Neuronal stem cell (in vitro differentiated cells): ENCODE measurements at regions not wholly inside any gene's neighbourhood (a gene's known extent, or its start where the extent isn't known, plus 50 kb on each side); places are given as distances from the start of the nearest gene placed in this dataset.
A peak's percentile ranks its signal among the peaks of the same experiment; 100 is the strongest.

Experiments
- DNase-seq: peaks from one replicate; pipeline ENCODE4 v3.0.0-alpha.2; 2013; ENCODE audit warnings: low spot score
- H2AFZ ChIP-seq: one replicate; pipeline ENCODE4 v1.6.1; 2013; ENCODE audit warnings: mild to moderate bottlenecking, low read length, inconsistent platforms
- H2AK5ac ChIP-seq: 2 replicates; pipeline ENCODE4 v1.6.1; 2013; ENCODE audit warnings: low read depth, mild to moderate bottlenecking, inconsistent platforms, low read length, moderate library complexity, mixed read lengths
- H2BK120ac ChIP-seq: 2 replicates; pipeline ENCODE4 v1.6.1; 2013; ENCODE audit warnings: low read depth, mild to moderate bottlenecking, inconsistent platforms, low read length, moderate library complexity, mixed read lengths
- H2BK12ac ChIP-seq: one replicate; pipeline ENCODE4 v1.6.1; 2013; ENCODE audit warnings: low read length, inconsistent platforms
- H2BK15ac ChIP-seq: 2 replicates; pipeline ENCODE4 v1.6.1; 2013; ENCODE audit warnings: mild to moderate bottlenecking, low read length, inconsistent platforms, mixed read lengths
- H2BK5ac ChIP-seq: one replicate; pipeline ENCODE4 v1.6.1; 2013; ENCODE audit warnings: inconsistent platforms, mild to moderate bottlenecking, low read length, moderate library complexity
- H3K14ac ChIP-seq: one replicate; pipeline ENCODE4 v1.6.1; 2013; ENCODE audit warnings: low read length, inconsistent platforms
- H3K18ac ChIP-seq: 2 replicates; pipeline ENCODE4 v1.6.1; 2013; ENCODE audit warnings: low read length, inconsistent platforms
- H3K23ac ChIP-seq: 2 replicates; pipeline ENCODE4 v1.6.1; 2013; ENCODE audit warnings: low read depth, mild to moderate bottlenecking, mixed read lengths, low read length, inconsistent platforms; ENCODE audit not compliant: poor library complexity
- H3K27ac ChIP-seq: replicated peaks from 3 replicates; pipeline ENCODE4 v1.5.1; 2013; ENCODE audit warnings: low read length, inconsistent platforms
- H3K27me3 ChIP-seq, 3 experiments: 2 replicates each; pipeline ENCODE4 v1.6.1; 2013; ENCODE audit warnings: low read length in 3 of 3, mild to moderate bottlenecking in 2 of 3, inconsistent platforms in 1 of 3, low read depth in 1 of 3, mixed read lengths in 1 of 3, moderate library complexity in 1 of 3; ENCODE audit not compliant: control insufficient read depth in 3 of 3, insufficient read depth in 3 of 3
- H3K36me3 ChIP-seq, 2 donors: replicated peaks in 1 of 2; 2 replicates each; pipeline ENCODE4 v1.6.1; 2013; ENCODE audit warnings: low read length in 2 of 2; ENCODE audit not compliant: control insufficient read depth in 2 of 2, insufficient read depth in 2 of 2
- H3K4ac ChIP-seq: 2 replicates; pipeline ENCODE4 v1.6.1; 2013; ENCODE audit warnings: inconsistent platforms, mild to moderate bottlenecking, low read length, moderate library complexity
- H3K4me1 ChIP-seq, 2 donors: 1 replicate in 1 of 2; 2 replicates in 1 of 2; pipeline ENCODE4 v1.6.1; 2013; ENCODE audit warnings: low read length in 2 of 2, low read depth in 1 of 2; ENCODE audit not compliant: control insufficient read depth in 2 of 2, insufficient read depth in 1 of 2
- H3K4me2 ChIP-seq: one replicate; pipeline ENCODE4 v1.6.1; 2013; ENCODE audit warnings: mild to moderate bottlenecking, low read length, inconsistent platforms; ENCODE audit not compliant: insufficient read depth, poor library complexity, severe bottlenecking
- H3K4me3 ChIP-seq, 2 donors: 2 replicates each; pipeline ENCODE4 v1.5.1; 2013; ENCODE audit warnings: low read length in 2 of 2, mild to moderate bottlenecking in 2 of 2, inconsistent platforms in 1 of 2, moderate library complexity in 1 of 2
- H3K79me1 ChIP-seq: one replicate; pipeline ENCODE4 v1.6.1; 2013; ENCODE audit warnings: low read depth, mild to moderate bottlenecking, inconsistent platforms, low read length, moderate library complexity
- H3K9ac ChIP-seq: one replicate; pipeline ENCODE4 v1.6.1; 2013; ENCODE audit warnings: mild to moderate bottlenecking, low read depth, low read length, inconsistent platforms; ENCODE audit not compliant: poor library complexity
- H3K9me3 ChIP-seq, 2 donors: replicated peaks in 1 of 2; 2 replicates each; pipeline versions ENCODE3 to v1.6.1; 2013; ENCODE audit warnings: low read length in 2 of 2, mild to moderate bottlenecking in 2 of 2, inconsistent platforms in 1 of 2, low read depth in 1 of 2, mixed read lengths in 1 of 2, moderate library complexity in 1 of 2; ENCODE audit not compliant: control insufficient read depth in 2 of 2, insufficient read depth in 1 of 2
- H4K8ac ChIP-seq: one replicate; pipeline ENCODE4 v1.6.1; 2013; ENCODE audit warnings: low read depth, mild to moderate bottlenecking, inconsistent platforms, low read length, moderate library complexity
- H4K91ac ChIP-seq: one replicate; pipeline ENCODE4 v1.6.1; 2013; ENCODE audit warnings: low read length, low read depth, mild to moderate bottlenecking, inconsistent platforms; ENCODE audit not compliant: poor library complexity
- WGBS, 2 donors: extraction: QIAGEN DNeasy Blood & Tissue Kit; methylation state at CpG; one replicate each; pipeline ENCODE4 v1.1.7; 2013; ENCODE audit warnings: missing lambda C conversion rate in 2 of 2, mixed read lengths in 1 of 2; ENCODE audit not compliant: insufficient read length in 2 of 2, insufficient replicate concordance in 1 of 2; ENCODE audit errors: extremely low coverage in 2 of 2; 5-methylcytosine and 5-hydroxymethylcytosine counted together

DNA sequence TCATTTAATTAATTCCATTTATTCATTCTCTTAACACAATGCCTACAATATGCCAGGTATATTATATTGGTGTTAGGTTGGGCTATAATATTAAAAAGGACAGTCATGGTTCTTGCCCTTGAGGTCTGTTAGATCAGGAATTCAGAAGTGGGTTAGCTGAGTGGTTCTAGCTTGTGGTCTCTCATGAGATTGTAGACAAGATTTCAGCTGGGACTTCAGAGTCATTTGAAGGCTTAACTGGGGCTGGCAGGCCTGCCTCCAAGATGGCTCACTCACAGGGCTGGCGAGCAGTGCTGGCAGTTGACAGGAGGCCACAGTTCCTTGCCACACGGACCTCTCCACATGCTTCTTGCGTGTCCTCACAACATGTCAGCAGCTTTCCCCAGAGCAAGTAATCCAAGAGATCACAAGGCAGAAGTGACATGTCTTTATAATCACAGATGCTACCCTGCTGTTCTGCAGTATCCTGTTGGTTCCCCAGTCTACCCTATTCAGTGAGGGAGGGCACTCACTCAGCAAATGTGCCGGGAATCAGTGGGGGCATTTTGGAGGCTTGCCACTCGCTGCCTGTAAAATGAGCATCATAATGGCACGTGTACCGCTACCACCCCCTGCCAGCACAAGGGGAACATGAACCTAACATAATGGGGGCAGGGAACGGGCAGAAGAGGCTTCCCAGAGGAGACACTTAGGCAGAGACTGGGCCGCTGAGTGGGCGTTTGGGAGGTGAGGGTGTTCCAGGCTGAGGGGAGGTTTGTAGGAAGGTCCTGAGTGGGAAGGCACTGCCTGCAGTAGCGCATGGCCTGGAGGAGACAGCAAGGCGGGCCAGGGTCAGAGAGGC, 70.0 kb downstream of the EXOSC2 start:
- no peak overlapping the region for H3K27ac ChIP-seq
- no peak overlapping the region for H2BK120ac ChIP-seq

DNA sequence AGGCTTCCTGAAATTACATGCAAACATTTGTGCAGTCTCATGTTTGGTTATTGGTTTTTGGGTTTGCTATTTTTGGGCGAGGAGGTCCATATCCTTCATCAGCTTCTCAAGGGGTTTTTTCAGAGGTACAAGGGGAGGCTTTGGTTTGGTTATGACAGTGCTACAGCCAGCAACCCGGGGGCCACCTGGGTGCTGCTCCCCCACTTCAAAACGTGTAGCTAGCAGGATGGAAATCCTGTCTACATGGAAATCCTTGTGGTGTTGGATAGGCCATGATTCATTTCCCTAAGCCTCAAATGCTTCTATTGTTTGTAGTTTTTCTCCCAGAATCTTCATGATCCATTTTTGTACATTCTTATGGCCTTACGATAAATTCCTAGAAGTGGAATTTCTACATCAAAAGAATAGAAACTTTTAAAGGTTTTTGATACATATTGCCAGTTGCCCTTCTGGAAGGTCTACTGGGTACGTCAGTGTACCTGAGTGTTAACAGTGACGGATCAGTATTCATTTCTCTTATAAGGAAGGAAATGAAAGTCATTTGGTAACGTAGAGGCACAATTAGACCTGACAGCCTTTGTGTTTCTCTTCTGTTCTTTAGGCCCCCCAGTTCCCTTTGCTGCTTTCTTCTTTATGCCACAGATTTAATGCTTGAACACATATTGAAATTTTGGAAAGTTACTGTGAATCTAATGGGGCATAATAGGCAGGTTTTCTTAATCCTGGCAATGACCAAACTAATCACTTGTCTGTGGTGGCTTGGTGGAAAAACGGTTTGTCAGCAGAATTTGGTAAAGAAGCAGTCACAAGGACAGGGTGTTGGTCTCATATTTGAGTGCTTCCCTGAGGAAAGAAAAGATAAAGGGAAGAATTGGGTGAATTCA, 69.7 kb upstream of the ABL1 start:
- Histone ChIP-seq H3K27ac (no peak overlapping the region), H2AFZ (no peak overlapping the region), H3K4me3 (no peak overlapping the region), H2BK120ac (no peak overlapping the region), H3K36me3 (no peaks in the 10 kb centered on the region), H3K9me3 (peaks cover 0 to 1% of the 10 kb centered on the region in 2 donors), H2AK5ac (no peak overlapping the region), H4K8ac (no peak overlapping the region), H3K4me2 (no peak overlapping the region), H3K23ac (no peak overlapping the region), H2BK15ac (no peak overlapping the region), H3K18ac (no peak overlapping the region), H3K4me1 (peaks cover 13 to 28% of the 10 kb centered on the region in 2 donors), H3K14ac (no peak overlapping the region), H2BK12ac (no peak overlapping the region), H2BK5ac (no peak overlapping the region), H3K9ac (peak overlapping the region; percentile 24), H3K27me3 (no peaks in the 10 kb centered on the region), H3K79me1 (peaks cover 2% of the 10 kb centered on the region), H3K4ac (no peak overlapping the region), H4K91ac (no peak overlapping the region)
- DNase-seq = no peak
- no CpG with 5 or more reads among the region's 8 CpGs for WGBS, 2 donors

More for the DNA sequence above, 70.0 kb downstream of the EXOSC2 start:
- no peak overlapping the region for H2AK5ac ChIP-seq
- DNase-seq = no peak
- no peak overlapping the region for H3K4me2 ChIP-seq
- H2BK12ac ChIP-seq = no peak overlapping the region
- H3K79me1 ChIP-seq = peaks cover 2% of the 10 kb centered on the region
- H3K18ac ChIP-seq = peak overlapping the region; percentile 57
- peak overlapping the region; percentile 94 for H3K23ac ChIP-seq
- no peak overlapping the region for H3K4ac ChIP-seq
- H3K4me3 ChIP-seq = no peak overlapping the region
- H3K9me3 ChIP-seq = peaks cover 0 to 1% of the 10 kb centered on the region in 2 donors
- H2BK15ac ChIP-seq = no peak overlapping the region
- no peaks in the 10 kb centered on the region for H3K36me3 ChIP-seq
- peak overlapping the region; percentile 10 for H3K9ac ChIP-seq
- no peak overlapping the region for H2BK5ac ChIP-seq
- no peaks in the 10 kb centered on the region for H3K27me3 ChIP-seq
- peaks cover 13 to 28% of the 10 kb centered on the region in 2 donors for H3K4me1 ChIP-seq
- H3K14ac ChIP-seq = no peak overlapping the region
- H2AFZ ChIP-seq = no peak overlapping the region
- H4K91ac ChIP-seq = no peak overlapping the region
- no CpG with 5 or more reads among the region's 12 CpGs for WGBS, 2 donors
- H4K8ac ChIP-seq = no peak overlapping the region

DNA sequence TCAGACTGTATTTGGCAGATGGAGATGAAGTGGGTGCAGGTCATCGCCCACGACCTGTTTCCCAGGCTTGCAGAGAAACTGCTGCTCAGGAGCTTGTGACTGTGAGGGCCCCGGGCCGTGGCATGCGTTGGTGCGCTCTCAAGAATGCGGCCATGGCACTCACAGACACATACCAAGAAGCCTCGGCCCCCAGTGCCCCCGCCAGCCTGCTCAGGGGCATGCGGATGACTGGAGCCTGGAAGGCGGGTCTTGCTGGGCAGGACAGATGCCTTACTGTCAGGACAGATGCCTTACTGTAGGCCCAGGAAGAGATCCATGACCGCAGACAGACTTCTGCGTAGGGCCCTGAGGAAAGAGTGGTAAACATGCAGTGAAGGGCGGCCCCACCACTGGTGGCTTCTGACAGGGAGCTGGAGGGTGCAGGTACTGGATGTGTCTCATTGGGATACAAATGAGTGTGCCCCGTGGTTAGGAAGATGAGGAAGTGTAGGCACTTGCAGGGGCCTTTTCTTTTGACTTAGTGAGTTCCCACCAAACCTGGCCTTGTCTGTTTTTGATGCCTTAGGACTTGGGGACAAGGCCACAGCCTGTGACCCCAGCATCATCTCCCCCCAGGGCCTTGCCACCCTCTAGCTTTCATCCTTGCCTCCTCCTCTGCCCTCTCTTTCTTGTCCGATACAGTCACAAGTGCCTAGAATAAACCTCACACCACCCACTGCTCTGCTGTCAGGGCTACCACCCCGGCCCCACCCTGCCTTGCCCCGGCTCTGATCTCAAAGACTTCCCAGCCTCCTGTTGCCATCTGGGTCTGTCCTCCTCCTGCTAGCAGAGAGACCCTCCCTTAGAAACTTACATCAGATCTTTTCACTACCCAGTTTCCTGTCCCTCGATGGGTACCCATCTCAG, 68.8 kb upstream of the ABL1 start:
- Histone ChIP-seq H2BK120ac (no peak overlapping the region), H3K4me2 (no peak overlapping the region), H3K18ac (peak overlapping the region; percentile 62), H4K8ac (no peak overlapping the region), H3K14ac (no peak overlapping the region), H2AK5ac (peak overlapping the region; percentile 5), H4K91ac (no peak overlapping the region), H3K4me1 (peaks cover 13 to 28% of the 10 kb centered on the region in 2 donors), H3K79me1 (peaks cover 2% of the 10 kb centered on the region), H2BK5ac (no peak overlapping the region), H3K27ac (no peak overlapping the region), H3K36me3 (no peaks in the 10 kb centered on the region), H3K4ac (no peak overlapping the region), H2BK12ac (no peak overlapping the region), H2AFZ (no peak overlapping the region), H3K9ac (peak overlapping the region; percentile 24), H2BK15ac (no peak overlapping the region), H3K23ac (peak overlapping the region; percentile 80), H3K27me3 (no peaks in the 10 kb centered on the region), H3K9me3 (peaks cover 0 to 1% of the 10 kb centered on the region in 2 donors), H3K4me3 (no peak overlapping the region)
- no CpG with 5 or more reads among the region's 19 CpGs for WGBS, 2 donors
- no peak for DNase-seq
